ENCODE measurements at regions not wholly inside any gene's neighbourhood (a gene's known extent, or its start where the extent isn't known, plus 50 kb on each side); places are given as distances from the start of the nearest gene placed in this dataset.

DNA sequence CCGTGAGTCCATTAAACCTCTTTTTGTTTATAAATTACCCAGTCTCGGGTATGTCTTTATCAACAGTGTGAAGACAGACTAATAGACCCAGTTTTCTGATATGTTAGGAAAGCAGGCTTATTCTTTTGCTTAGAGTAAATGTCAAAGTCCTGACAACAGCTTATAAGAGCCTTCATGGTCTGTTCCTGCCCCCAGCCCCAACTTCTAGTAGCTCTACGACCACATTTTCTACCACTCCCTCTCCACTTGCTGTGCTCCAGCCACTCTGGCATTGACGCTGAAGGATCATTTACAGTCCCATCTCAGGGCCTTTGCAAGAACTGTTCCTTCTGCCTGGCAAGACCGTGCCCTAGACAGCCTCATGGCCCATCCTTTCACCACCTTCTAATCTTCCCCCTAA, 104.6 kb upstream of the GPR139 start:
- Histone ChIP-seq H3F3A (ENCODE audit: insufficient read depth, low read length, poor library complexity, severe bottlenecking) (no peaks in the 10 kb centered on the region), H3K9ac (ENCODE audit: low read length) (no peak overlapping the region), H3K9me3 (ENCODE audit: low read length) (no peaks in the 10 kb centered on the region), H4K20me1 (ENCODE audit: insufficient read depth) (no peaks in the 10 kb centered on the region), H3K4me2 (ENCODE audit: low read length) (no peak overlapping the region), H3K27ac (ENCODE audit: low read length) (no peak overlapping the region), H3K79me2 (replicated peaks; ENCODE audit: insufficient read depth, low read length) (no peaks in the 10 kb centered on the region), H2AFZ (ENCODE audit: low read depth, low read length) (no peak overlapping the region), H3K36me3 (ENCODE audit: insufficient read depth, low read length) (no peaks in the 10 kb centered on the region), H3K27me3 (ENCODE audit: insufficient read depth, low read depth, low read length) (no peaks in the 10 kb centered on the region), H3K4me3 (ENCODE audit: low read length) (no peak overlapping the region), H3K9me2 (ENCODE audit: insufficient read depth, low read length) (no peaks in the 10 kb centered on the region)
- TF ChIP-seq MXI1 (conservative IDR thresholded peaks at IDR 0.05; ENCODE audit: poor library complexity, severe bottlenecking) = no peak

DNA sequence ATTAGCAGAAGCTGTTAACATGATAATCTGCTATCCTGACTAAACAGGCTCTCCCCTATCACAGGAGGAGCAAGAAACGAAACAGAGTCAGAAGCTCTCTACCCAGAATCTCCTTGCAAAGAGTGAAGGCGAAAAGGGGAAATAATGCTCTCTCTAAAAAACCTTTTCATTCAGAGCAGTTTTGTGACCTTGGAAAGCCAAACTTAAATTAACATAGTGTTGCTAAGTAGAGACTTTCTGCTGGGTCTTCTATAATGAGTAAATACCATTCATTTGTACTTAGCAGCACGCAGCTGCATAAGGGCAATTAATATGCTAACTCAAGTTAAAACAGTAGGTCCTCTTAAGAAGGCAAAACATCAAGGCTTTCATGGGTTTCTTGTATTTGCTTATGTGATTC, 101.7 kb upstream of the GPR139 start:
- no peak overlapping the region for H3K9ac ChIP-seq (ENCODE audit: low read length)
- no peaks in the 10 kb centered on the region for H4K20me1 ChIP-seq (ENCODE audit: insufficient read depth)
- no peaks in the 10 kb centered on the region for H3K9me2 ChIP-seq (ENCODE audit: insufficient read depth, low read length)
- no peak overlapping the region for H3K4me3 ChIP-seq (ENCODE audit: low read length)
- H3K27ac ChIP-seq (ENCODE audit: low read length) = no peak overlapping the region
- no peaks in the 10 kb centered on the region for H3K79me2 ChIP-seq (replicated peaks; ENCODE audit: insufficient read depth, low read length)
- H3K4me2 ChIP-seq (ENCODE audit: low read length) = no peak overlapping the region
- no peaks in the 10 kb centered on the region for H3K9me3 ChIP-seq (ENCODE audit: low read length)
- H3K27me3 ChIP-seq (ENCODE audit: insufficient read depth, low read depth, low read length) = no peaks in the 10 kb centered on the region
- no peak overlapping the region for H2AFZ ChIP-seq (ENCODE audit: low read depth, low read length)
- TF ChIP-seq EP300 (conservative IDR thresholded peaks at IDR 0.05; ENCODE audit: poor library complexity, severe bottlenecking) (no peak), MXI1 (conservative IDR thresholded peaks at IDR 0.05; ENCODE audit: poor library complexity, severe bottlenecking) (no peak), EZH2 (IDR thresholded peaks at IDR 0.05; ENCODE audit: borderline replicate concordance, insufficient read depth, low read length, poor library complexity, severe bottlenecking) (no peak), SMC3 (conservative IDR thresholded peaks at IDR 0.05; ENCODE audit: poor library complexity) (no peak), TAF1 (IDR thresholded peaks at IDR 0.05; ENCODE audit: low read depth) (no peak), POLR2AphosphoS5 (IDR thresholded peaks at IDR 0.05) (no peak), RAD21 (conservative IDR thresholded peaks at IDR 0.05) (no peak)
- TF ChIP-seq, protein P1, sequence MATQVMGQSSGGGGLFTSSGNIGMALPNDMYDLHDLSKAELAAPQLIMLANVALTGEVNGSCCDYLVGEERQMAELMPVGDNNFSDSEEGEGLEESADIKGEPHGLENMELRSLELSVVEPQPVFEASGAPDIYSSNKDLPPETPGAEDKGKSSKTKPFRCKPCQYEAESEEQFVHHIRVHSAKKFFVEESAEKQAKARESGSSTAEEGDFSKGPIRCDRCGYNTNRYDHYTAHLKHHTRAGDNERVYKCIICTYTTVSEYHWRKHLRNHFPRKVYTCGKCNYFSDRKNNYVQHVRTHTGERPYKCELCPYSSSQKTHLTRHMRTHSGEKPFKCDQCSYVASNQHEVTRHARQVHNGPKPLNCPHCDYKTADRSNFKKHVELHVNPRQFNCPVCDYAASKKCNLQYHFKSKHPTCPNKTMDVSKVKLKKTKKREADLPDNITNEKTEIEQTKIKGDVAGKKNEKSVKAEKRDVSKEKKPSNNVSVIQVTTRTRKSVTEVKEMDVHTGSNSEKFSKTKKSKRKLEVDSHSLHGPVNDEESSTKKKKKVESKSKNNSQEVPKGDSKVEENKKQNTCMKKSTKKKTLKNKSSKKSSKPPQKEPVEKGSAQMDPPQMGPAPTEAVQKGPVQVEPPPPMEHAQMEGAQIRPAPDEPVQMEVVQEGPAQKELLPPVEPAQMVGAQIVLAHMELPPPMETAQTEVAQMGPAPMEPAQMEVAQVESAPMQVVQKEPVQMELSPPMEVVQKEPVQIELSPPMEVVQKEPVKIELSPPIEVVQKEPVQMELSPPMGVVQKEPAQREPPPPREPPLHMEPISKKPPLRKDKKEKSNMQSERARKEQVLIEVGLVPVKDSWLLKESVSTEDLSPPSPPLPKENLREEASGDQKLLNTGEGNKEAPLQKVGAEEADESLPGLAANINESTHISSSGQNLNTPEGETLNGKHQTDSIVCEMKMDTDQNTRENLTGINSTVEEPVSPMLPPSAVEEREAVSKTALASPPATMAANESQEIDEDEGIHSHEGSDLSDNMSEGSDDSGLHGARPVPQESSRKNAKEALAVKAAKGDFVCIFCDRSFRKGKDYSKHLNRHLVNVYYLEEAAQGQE (IDR thresholded peaks at IDR 0.05; ENCODE audit: borderline replicate concordance) = no peak
- TF ChIP-seq, protein P2, sequence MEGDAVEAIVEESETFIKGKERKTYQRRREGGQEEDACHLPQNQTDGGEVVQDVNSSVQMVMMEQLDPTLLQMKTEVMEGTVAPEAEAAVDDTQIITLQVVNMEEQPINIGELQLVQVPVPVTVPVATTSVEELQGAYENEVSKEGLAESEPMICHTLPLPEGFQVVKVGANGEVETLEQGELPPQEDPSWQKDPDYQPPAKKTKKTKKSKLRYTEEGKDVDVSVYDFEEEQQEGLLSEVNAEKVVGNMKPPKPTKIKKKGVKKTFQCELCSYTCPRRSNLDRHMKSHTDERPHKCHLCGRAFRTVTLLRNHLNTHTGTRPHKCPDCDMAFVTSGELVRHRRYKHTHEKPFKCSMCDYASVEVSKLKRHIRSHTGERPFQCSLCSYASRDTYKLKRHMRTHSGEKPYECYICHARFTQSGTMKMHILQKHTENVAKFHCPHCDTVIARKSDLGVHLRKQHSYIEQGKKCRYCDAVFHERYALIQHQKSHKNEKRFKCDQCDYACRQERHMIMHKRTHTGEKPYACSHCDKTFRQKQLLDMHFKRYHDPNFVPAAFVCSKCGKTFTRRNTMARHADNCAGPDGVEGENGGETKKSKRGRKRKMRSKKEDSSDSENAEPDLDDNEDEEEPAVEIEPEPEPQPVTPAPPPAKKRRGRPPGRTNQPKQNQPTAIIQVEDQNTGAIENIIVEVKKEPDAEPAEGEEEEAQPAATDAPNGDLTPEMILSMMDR (IDR thresholded peaks at IDR 0.05; ENCODE audit: poor library complexity, severe bottlenecking) = no peak
- H3F3A ChIP-seq (ENCODE audit: insufficient read depth, low read length, poor library complexity, severe bottlenecking) = no peaks in the 10 kb centered on the region
- no peaks in the 10 kb centered on the region for H3K36me3 ChIP-seq (ENCODE audit: insufficient read depth, low read length)

DNA sequence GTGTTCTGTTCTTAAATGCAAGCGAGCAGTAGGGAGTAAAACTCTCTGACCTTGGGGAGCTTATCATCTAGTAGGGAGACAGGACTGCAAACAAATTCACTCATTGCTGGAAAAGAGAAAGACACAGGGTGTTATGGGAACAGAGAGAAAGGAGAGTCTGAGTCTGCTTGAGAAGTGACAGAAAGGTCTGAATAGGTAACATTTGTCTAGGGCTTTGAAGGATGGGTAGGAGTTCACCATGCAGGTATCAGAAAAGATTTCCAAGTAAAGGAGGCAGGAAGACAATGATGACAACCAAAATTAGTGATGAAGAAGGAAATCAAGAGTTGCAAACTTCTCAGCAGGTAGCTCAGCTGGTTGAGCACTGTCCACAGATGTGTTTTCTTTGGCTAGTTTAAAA, 93.6 kb upstream of the GPR139 start:
- no peaks in the 10 kb centered on the region for H3K27me3 ChIP-seq (ENCODE audit: insufficient read depth, low read depth, low read length)
- no peak overlapping the region for H3K9ac ChIP-seq (ENCODE audit: low read length)
- H3K9me2 ChIP-seq (ENCODE audit: insufficient read depth, low read length) = no peaks in the 10 kb centered on the region
- H3K79me2 ChIP-seq (replicated peaks; ENCODE audit: insufficient read depth, low read length) = no peaks in the 10 kb centered on the region
- H2AFZ ChIP-seq (ENCODE audit: low read depth, low read length) = no peak overlapping the region
- no peaks in the 10 kb centered on the region for H4K20me1 ChIP-seq (ENCODE audit: insufficient read depth)
- H3F3A ChIP-seq (ENCODE audit: insufficient read depth, low read length, poor library complexity, severe bottlenecking) = no peaks in the 10 kb centered on the region
- H3K9me3 ChIP-seq (ENCODE audit: low read length) = no peaks in the 10 kb centered on the region
- TF ChIP-seq POLR2AphosphoS5 (IDR thresholded peaks at IDR 0.05) = no peak
- TF ChIP-seq, protein P2 (IDR thresholded peaks at IDR 0.05; ENCODE audit: poor library complexity, severe bottlenecking) = no peak
- TF ChIP-seq EP300 (conservative IDR thresholded peaks at IDR 0.05; ENCODE audit: poor library complexity, severe bottlenecking) = no peak
- TF ChIP-seq, protein P1 (IDR thresholded peaks at IDR 0.05; ENCODE audit: borderline replicate concordance) = no peak
- TF ChIP-seq EZH2 (IDR thresholded peaks at IDR 0.05; ENCODE audit: borderline replicate concordance, insufficient read depth, low read length, poor library complexity, severe bottlenecking) = no peak
- TF ChIP-seq RAD21 (conservative IDR thresholded peaks at IDR 0.05) = no peak
- TF ChIP-seq SMC3 (conservative IDR thresholded peaks at IDR 0.05; ENCODE audit: poor library complexity) = no peak
- TF ChIP-seq MXI1 (conservative IDR thresholded peaks at IDR 0.05; ENCODE audit: poor library complexity, severe bottlenecking) = no peak
- TF ChIP-seq TAF1 (IDR thresholded peaks at IDR 0.05; ENCODE audit: low read depth) = no peak
- H3K4me3 ChIP-seq (ENCODE audit: low read length) = no peak overlapping the region
- no peak overlapping the region for H3K4me2 ChIP-seq (ENCODE audit: low read length)
- H3K27ac ChIP-seq (ENCODE audit: low read length) = no peak overlapping the region
- H3K36me3 ChIP-seq (ENCODE audit: insufficient read depth, low read length) = no peaks in the 10 kb centered on the region

Data from neural cell (in vitro differentiated cells).